HG02588 (cell line): ENCODE measurements at regions not wholly inside any gene's neighbourhood (a gene's known extent, or its start where the extent isn't known, plus 50 kb on each side); places are given as distances from the start of the nearest gene placed in this dataset.

Experiments
- ATAC-seq: cut with Tn5 transposase; IDR thresholded peaks from one replicate; pipeline ENCODE4 v1.9.1; 2021; ENCODE audit warnings: mild to moderate bottlenecking, moderate library complexity; ENCODE audit not compliant: unreplicated experiment

GRCh38 chr2:35378791-35379190, 976.8 kb upstream of the CRIM1 start:
- ATAC-seq, result no peak

- no peak for ATAC-seq
Observed at GRCh38 chr2:35374845-35375244, 980.7 kb upstream of the CRIM1 start.

- no peak for ATAC-seq
Observed at GRCh38 chr2:35365859-35366258, 989.7 kb upstream of the CRIM1 start.

- ATAC-seq, result no peak
Observed at GRCh38 chr2:35356332-35356731, 999.2 kb upstream of the CRIM1 start.

GRCh38 chr2:35355056-35355455, 1000.5 kb upstream of the CRIM1 start:
- no peak for ATAC-seq

GRCh38 chr2:35347561-35347960, 1008.0 kb upstream of the CRIM1 start:
- ATAC-seq, result no peak

- ATAC-seq, result no peak
Observed at GRCh38 chr2:35343135-35343534, 1012.4 kb upstream of the CRIM1 start.

- ATAC-seq, result no peak
Observed at GRCh38 chr2:35339211-35339610, 1016.4 kb upstream of the CRIM1 start.

GRCh38 chr2:35337922-35338321, 1017.7 kb upstream of the CRIM1 start:
- no peak for ATAC-seq

GRCh38 chr2:35314049-35314448, 1041.5 kb upstream of the CRIM1 start:
- ATAC-seq, result no peak

GRCh38 chr2:35301369-35301768, 1054.2 kb upstream of the CRIM1 start:
- ATAC-seq, result no peak

- ATAC-seq, result no peak
Observed at GRCh38 chr2:35298493-35298892, 1057.1 kb upstream of the CRIM1 start.

GRCh38 chr2:35297403-35297802, 1058.2 kb upstream of the CRIM1 start:
- ATAC-seq, result no peak

GRCh38 chr2:35294636-35295263, 1060.8 kb upstream of the CRIM1 start:
- ATAC-seq, result no peak

GRCh38 chr2:35293261-35293660, 1062.3 kb upstream of the CRIM1 start:
- no peak for ATAC-seq

GRCh38 chr2:35292199-35292598, 1063.4 kb upstream of the CRIM1 start:
- no peak for ATAC-seq

GRCh38 chr2:35281702-35282101, 1073.9 kb upstream of the CRIM1 start:
- ATAC-seq, result no peak

- no peak for ATAC-seq
Observed at GRCh38 chr2:35255826-35256225, 1099.8 kb upstream of the CRIM1 start.

- ATAC-seq, result no peak
Observed at GRCh38 chr2:35251156-35251555, 1104.4 kb upstream of the CRIM1 start.

GRCh38 chr2:35246702-35247101, 1108.9 kb upstream of the CRIM1 start:
- ATAC-seq, result no peak

GRCh38 chr2:35228584-35228983, 1127.0 kb upstream of the CRIM1 start:
- no peak for ATAC-seq

- ATAC-seq, result no peak
Observed at GRCh38 chr2:35220461-35220860, 1135.1 kb upstream of the CRIM1 start.

GRCh38 chr2:35204881-35205280, 1150.7 kb upstream of the CRIM1 start:
- no peak for ATAC-seq
